Upper lobe of right lung (tissue), 1 donor: ENCODE measurements at regions not wholly inside any gene's neighbourhood (a gene's known extent, or its start where the extent isn't known, plus 50 kb on each side); places are given as distances from the start of the nearest gene placed in this dataset.

Experiments used
- ATAC-seq: fragments of 200-7000 bp; cut with Tn5 transposase; one replicate; pipeline ENCODE4 v1.9.1; 2020; ENCODE audit warnings: mild to moderate bottlenecking, moderate library complexity
- DNase-seq: peaks from one replicate; pipeline ENCODE4 v3.0.0-alpha.2; 2020
- H3K27ac ChIP-seq: fragments of 200-600 bp; one replicate; pipeline ENCODE4 v1.8.0; 2022
- H3K27me3 ChIP-seq: fragments of 200-600 bp; one replicate; pipeline ENCODE4 v1.8.0; 2022; ENCODE audit warnings: mild to moderate bottlenecking
- H3K36me3 ChIP-seq: fragments of 200-600 bp; one replicate; pipeline ENCODE4 v1.8.0; 2022
- H3K4me1 ChIP-seq: fragments of 200-600 bp; one replicate; pipeline ENCODE4 v1.8.0; 2022
- H3K4me3 ChIP-seq: fragments of 200-600 bp; one replicate; pipeline ENCODE4 v1.8.0; 2022; ENCODE audit warnings: mild to moderate bottlenecking
- H3K9me3 ChIP-seq: fragments of 200-600 bp; one replicate; pipeline ENCODE4 v1.8.0; 2022
- intact Hi-C: fragments of 100-400 bp; cut with DNase I; formaldehyde crosslinking; loops from one replicate; pipeline ENCODE4 v1.11.0; 2022
- TF ChIP-seq, protein P1 (sequence below): fragments of 200-600 bp; IDR thresholded peaks from one replicate; pipeline ENCODE4 v1.8.0; 2022; ENCODE audit warnings: antibody characterized with exemption
- donor health status: DM: no; HTN: yes; CAD: no; lungs with severe emphysema.

DNA sequence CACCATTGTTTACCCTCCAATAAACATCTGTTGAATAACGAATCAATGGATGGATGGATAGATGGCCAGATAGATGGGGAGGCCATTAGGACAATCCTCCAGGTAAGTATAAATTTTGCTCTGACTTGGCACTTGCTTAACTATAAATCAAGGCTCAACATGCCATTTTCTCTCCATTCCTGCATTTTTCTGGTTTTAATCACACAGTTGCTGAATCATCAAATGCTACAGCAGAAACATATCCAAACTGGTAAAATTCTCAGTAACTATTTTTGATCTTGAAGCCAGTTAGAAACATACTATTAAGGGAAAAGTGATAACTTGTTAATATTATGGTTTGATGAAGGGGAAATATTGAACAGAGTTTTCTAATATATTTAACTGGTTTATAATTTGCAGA lies 71.5 kb upstream of the MTAP start:
- DNase-seq = no peak
- Histone ChIP-seq H3K4me3 (no peak overlapping the region), H3K27ac (no peak overlapping the region), H3K4me1 (no peaks in the 10 kb centered on the region), H3K27me3 (no peaks in the 10 kb centered on the region), H3K9me3 (no peaks in the 10 kb centered on the region), H3K36me3 (no peaks in the 10 kb centered on the region)
- TF ChIP-seq, protein P1, sequence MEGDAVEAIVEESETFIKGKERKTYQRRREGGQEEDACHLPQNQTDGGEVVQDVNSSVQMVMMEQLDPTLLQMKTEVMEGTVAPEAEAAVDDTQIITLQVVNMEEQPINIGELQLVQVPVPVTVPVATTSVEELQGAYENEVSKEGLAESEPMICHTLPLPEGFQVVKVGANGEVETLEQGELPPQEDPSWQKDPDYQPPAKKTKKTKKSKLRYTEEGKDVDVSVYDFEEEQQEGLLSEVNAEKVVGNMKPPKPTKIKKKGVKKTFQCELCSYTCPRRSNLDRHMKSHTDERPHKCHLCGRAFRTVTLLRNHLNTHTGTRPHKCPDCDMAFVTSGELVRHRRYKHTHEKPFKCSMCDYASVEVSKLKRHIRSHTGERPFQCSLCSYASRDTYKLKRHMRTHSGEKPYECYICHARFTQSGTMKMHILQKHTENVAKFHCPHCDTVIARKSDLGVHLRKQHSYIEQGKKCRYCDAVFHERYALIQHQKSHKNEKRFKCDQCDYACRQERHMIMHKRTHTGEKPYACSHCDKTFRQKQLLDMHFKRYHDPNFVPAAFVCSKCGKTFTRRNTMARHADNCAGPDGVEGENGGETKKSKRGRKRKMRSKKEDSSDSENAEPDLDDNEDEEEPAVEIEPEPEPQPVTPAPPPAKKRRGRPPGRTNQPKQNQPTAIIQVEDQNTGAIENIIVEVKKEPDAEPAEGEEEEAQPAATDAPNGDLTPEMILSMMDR = no peak
- no peak for ATAC-seq
- intact Hi-C loops = no loop called here

DNA sequence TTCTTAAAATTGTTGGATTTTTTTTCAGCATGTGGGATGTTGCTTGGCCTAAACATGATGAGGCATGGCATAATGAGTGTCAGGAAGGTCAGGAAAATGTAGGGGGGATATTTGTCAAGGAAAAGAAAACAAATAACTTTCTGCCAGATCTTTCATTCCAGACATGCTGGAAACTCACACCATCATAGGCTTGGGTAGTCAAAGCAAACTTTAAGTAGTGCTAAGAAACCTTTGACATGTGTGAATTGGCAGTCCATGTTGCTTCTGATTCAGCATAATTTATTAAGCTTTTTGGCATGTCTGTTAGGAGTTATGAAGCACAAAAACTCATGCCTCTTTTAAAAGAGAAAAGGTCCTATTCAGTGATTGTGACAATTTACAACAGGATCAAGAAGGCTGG lies 61.3 kb upstream of the MTAP start:
- peaks cover 3% of the 10 kb centered on the region for H3K27me3 ChIP-seq
- intact Hi-C loops = no loop called here
- TF ChIP-seq, protein P1 = no peak
- DNase-seq (no peak), ATAC-seq (no peak)
- no peaks in the 10 kb centered on the region for H3K9me3 ChIP-seq
- H3K36me3 ChIP-seq = no peaks in the 10 kb centered on the region
- H3K4me3 ChIP-seq = no peak overlapping the region
- no peaks in the 10 kb centered on the region for H3K4me1 ChIP-seq
- no peak overlapping the region for H3K27ac ChIP-seq

DNA sequence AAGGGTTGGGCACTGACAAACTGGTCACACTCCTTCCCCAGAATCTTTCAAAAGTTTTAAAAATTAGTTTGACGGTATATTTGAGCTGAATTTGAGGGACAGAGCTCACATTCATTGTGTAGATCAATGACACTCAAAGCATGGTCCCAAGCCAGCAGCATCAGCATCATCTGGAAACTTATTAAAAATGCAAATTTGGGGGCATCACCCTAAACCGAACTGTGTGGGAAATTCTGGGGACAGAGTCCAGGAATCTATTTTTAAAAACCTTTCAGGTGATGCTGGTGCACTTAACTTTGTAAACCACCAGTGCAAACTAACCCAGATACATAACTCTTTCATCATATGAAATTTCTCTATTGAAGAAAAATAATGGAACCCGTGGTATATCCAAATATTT lies 58.1 kb upstream of the MTAP start:
- no peak for ATAC-seq
- no peak overlapping the region for H3K27ac ChIP-seq
- H3K4me3 ChIP-seq = no peak overlapping the region
- TF ChIP-seq, protein P1 = no peak
- peaks cover 3% of the 10 kb centered on the region for H3K27me3 ChIP-seq
- H3K9me3 ChIP-seq = no peaks in the 10 kb centered on the region
- intact Hi-C loops = no loop called here
- no peaks in the 10 kb centered on the region for H3K4me1 ChIP-seq
- DNase-seq = no peak
- H3K36me3 ChIP-seq = no peaks in the 10 kb centered on the region

DNA sequence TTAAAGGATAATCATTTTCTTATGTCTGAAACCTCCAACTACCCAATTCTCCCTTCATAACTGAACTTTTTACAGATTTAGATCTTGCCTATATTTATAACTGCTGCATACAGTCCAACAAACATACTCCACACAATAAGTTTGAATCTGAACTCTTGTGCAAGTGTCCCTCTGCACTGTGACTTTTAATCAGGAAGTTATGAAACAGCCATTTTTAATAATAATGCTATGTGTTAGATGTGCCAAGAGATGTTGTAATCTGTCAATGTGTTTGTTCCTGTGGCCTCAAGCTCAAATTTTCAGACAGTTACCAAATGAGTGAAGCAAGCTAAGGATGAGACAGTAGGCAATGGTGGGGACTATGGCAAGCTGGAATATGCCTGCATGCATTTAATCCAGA lies 57.6 kb upstream of the MTAP start:
- no peaks in the 10 kb centered on the region for H3K9me3 ChIP-seq
- TF ChIP-seq, protein P1 = no peak
- no peak overlapping the region for H3K4me3 ChIP-seq
- H3K36me3 ChIP-seq = no peaks in the 10 kb centered on the region
- intact Hi-C loops = no loop called here
- ATAC-seq (peak; percentile 52), DNase-seq (no peak)
- no peak overlapping the region for H3K27ac ChIP-seq
- peaks cover 3% of the 10 kb centered on the region for H3K27me3 ChIP-seq
- no peaks in the 10 kb centered on the region for H3K4me1 ChIP-seq

DNA sequence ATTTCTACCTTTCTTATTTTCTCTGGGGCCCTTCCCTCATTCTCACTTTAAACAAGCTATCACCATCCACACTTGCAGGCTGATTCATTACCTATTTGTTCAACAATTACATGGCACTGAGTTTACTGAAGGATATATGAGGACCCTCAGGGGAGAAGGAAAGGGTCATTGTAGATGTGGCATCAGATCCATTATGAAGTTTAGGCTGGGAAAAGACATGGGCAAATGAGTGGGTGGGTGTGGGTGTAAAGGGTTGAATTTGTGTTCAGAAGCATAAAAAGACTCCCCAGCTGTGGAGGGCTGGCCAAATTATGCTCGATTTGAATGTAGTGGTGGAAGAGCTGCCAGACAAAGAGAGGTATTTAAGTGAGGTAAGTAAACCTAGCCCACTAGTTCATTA lies 55.9 kb upstream of the MTAP start:
- ATAC-seq = no peak
- no peak overlapping the region for H3K27ac ChIP-seq
- H3K4me3 ChIP-seq = no peak overlapping the region
- no peak for DNase-seq
- H3K4me1 ChIP-seq = no peaks in the 10 kb centered on the region
- no peaks in the 10 kb centered on the region for H3K36me3 ChIP-seq
- H3K27me3 ChIP-seq = peaks cover 3% of the 10 kb centered on the region
- intact Hi-C loops = no loop called here
- no peaks in the 10 kb centered on the region for H3K9me3 ChIP-seq
- TF ChIP-seq, protein P1 = no peak

DNA sequence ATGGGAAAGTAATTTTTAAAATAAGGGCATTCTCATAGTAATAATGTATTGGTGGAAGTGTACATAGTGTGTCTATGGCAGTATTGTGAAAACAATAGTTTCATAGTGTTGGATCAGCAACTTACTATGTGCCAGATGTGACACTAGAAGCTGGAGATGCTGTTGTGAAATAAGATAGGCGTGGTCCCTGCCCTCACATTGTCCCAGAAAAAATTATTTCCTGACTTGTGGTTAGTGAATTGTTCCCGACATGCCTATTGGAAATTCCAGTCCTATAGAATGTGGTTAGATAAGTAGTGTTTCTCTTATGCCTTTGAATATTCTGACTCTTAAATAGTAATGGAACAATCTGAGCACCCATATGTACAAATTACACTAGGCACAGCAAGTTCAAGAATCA lies 55.3 kb upstream of the MTAP start:
- ATAC-seq = no peak
- TF ChIP-seq, protein P1 = no peak
- intact Hi-C loops = no loop called here

More for the DNA sequence above, 55.3 kb upstream of the MTAP start:
- DNase-seq = no peak
- Histone ChIP-seq H3K4me3 (no peak overlapping the region), H3K36me3 (no peaks in the 10 kb centered on the region), H3K4me1 (no peaks in the 10 kb centered on the region), H3K27me3 (peaks cover 9% of the 10 kb centered on the region), H3K9me3 (no peaks in the 10 kb centered on the region), H3K27ac (no peak overlapping the region)
